NCI-H774 (cell line): ENCODE measurements at regions not wholly inside any gene's neighbourhood (a gene's known extent, or its start where the extent isn't known, plus 50 kb on each side); places are given as distances from the start of the nearest gene placed in this dataset.
"Not testable (repeated sequence)": the region's sequence is repeated elsewhere in the genome, so short reads cannot be mapped to it uniquely, and the experiment has no call there.

Experiments used
- DNase-seq: peaks from one replicate; lab custom pipeline; 2025; lab: John Stamatoyannopoulos, UW

- no peak for DNase-seq
Measured at GRCh38 chr1:118297521-118297920, 112.5 kb upstream of the SPAG17 start.

GRCh38 chr1:118294875-118295642, 110.0 kb upstream of the SPAG17 start:
- DNase-seq, result no peak

GRCh38 chr1:118291661-118292060, 106.6 kb upstream of the SPAG17 start:
- DNase-seq, result no peak

GRCh38 chr1:118290571-118290970, 105.5 kb upstream of the SPAG17 start:
- DNase-seq, result no peak

- DNase-seq, result no peak
Measured at GRCh38 chr1:118290046-118290445, 105.0 kb upstream of the SPAG17 start.

- not testable (repeated sequence) for DNase-seq
Measured at GRCh38 chr1:118280656-118281055, 95.6 kb upstream of the SPAG17 start.

GRCh38 chr1:118275472-118276115, 90.6 kb upstream of the SPAG17 start:
- DNase-seq, result no peak

- no peak for DNase-seq
Measured at GRCh38 chr1:118272884-118273283, 87.9 kb upstream of the SPAG17 start.

GRCh38 chr1:118271883-118272282, 86.9 kb upstream of the SPAG17 start:
- no peak for DNase-seq

- DNase-seq, result no peak
Measured at GRCh38 chr1:118269598-118269997, 84.6 kb upstream of the SPAG17 start.

GRCh38 chr1:118266436-118266835, 81.4 kb upstream of the SPAG17 start:
- no peak for DNase-seq

- DNase-seq, result no peak
Measured at GRCh38 chr1:118264343-118264742, 79.3 kb upstream of the SPAG17 start.

GRCh38 chr1:118262865-118263264, 77.8 kb upstream of the SPAG17 start:
- no peak for DNase-seq

- DNase-seq, result no peak
Measured at GRCh38 chr1:118258975-118259374, 73.9 kb upstream of the SPAG17 start.

- no peak for DNase-seq
Measured at GRCh38 chr1:118257946-118258345, 72.9 kb upstream of the SPAG17 start.

- DNase-seq, result no peak
Measured at GRCh38 chr1:118254491-118255425, 69.7 kb upstream of the SPAG17 start.

GRCh38 chr1:118254001-118254400, 69.0 kb upstream of the SPAG17 start:
- DNase-seq, result no peak

- DNase-seq, result no peak
Measured at GRCh38 chr1:118253053-118253915, 68.3 kb upstream of the SPAG17 start.

GRCh38 chr1:118252624-118253023, 67.6 kb upstream of the SPAG17 start:
- no peak for DNase-seq

- DNase-seq, result no peak
Measured at GRCh38 chr1:118250232-118250631, 65.2 kb upstream of the SPAG17 start.

- no peak for DNase-seq
Measured at GRCh38 chr1:118249641-118250040, 64.6 kb upstream of the SPAG17 start.

GRCh38 chr1:118247593-118247992, 62.6 kb upstream of the SPAG17 start:
- peak; percentile 10 for DNase-seq
